Upper lobe of left lung (tissue), 6 donors: ENCODE measurements at regions not wholly inside any gene's neighbourhood (a gene's known extent, or its start where the extent isn't known, plus 50 kb on each side); places are given as distances from the start of the nearest gene placed in this dataset.

Source experiments
- ATAC-seq, 2 donors: fragments of 200-7000 bp; cut with Tn5 transposase; one replicate each; pipeline ENCODE4 v1.9.1; 2022; ENCODE audit warnings: mild to moderate bottlenecking in 2 of 2, moderate library complexity in 2 of 2; ENCODE audit not compliant: low FRiP score in 2 of 2
- DNase-seq, 2 donors: peaks; one replicate each; pipeline ENCODE4 v3.0.0-alpha.2; 2019 to 2020
- H3K27ac ChIP-seq, 4 donors: fragments of 200-600 bp; sonication (generic); one replicate each; pipeline ENCODE4 v1.5.1; 2016 to 2019
- H3K27me3 ChIP-seq, 4 donors: fragments of 200-600 bp; sonication (generic); one replicate each; pipeline ENCODE4 v1.5.1; 2017 to 2019
- H3K36me3 ChIP-seq, 4 donors: fragments of 200-600 bp; sonication (generic); one replicate each; pipeline ENCODE4 v1.5.1; 2016 to 2019
- H3K4me1 ChIP-seq, 4 donors: fragments of 200-600 bp; sonication (generic); one replicate each; pipeline ENCODE4 v1.5.1; 2018 to 2019
- H3K4me3 ChIP-seq, 4 donors: fragments of 200-600 bp; sonication (generic); one replicate each; pipeline ENCODE4 v1.5.1; 2017 to 2019; ENCODE audit warnings: mild to moderate bottlenecking in 2 of 4, moderate library complexity in 1 of 4
- H3K9me3 ChIP-seq, 4 donors: fragments of 200-600 bp; sonication (generic); one replicate each; pipeline ENCODE4 v1.5.1; 2018 to 2019
- EP300 ChIP-seq, 4 donors: sonication (generic); formaldehyde crosslinking; IDR thresholded peaks; one replicate each; pipeline ENCODE4 v1.5.1; 2017; ENCODE audit warnings: antibody characterized with exemption in 4 of 4, control low read depth in 2 of 4
- POLR2A ChIP-seq, 4 donors: fragments of 450-650 bp; IDR thresholded peaks; one replicate each; pipeline ENCODE4 v1.5.1; 2016 to 2017; ENCODE audit warnings: antibody characterized with exemption in 4 of 4, mild to moderate bottlenecking in 2 of 4
- POLR2AphosphoS5 ChIP-seq, 2 donors: sonication (generic); formaldehyde crosslinking; IDR thresholded peaks; one replicate each; pipeline ENCODE4 v1.5.1; 2017; ENCODE audit warnings: antibody characterized with exemption in 2 of 2
- WGBS, 2 donors: methylation state at CpG; one replicate each; pipeline ENCODE4 v1.1.5; 2017 to 2018; 5-methylcytosine and 5-hydroxymethylcytosine counted together
- TF ChIP-seq, protein P1 (sequence below), 6 experiments: fragments of 450-650 bp in 4 of 6; fragments of 200-600 bp in 2 of 6; sonication (generic) in 2 of 6; IDR thresholded peaks; one replicate each; pipeline ENCODE4 v1.5.1; 2016 to 2019; ENCODE audit warnings: antibody characterized with exemption in 6 of 6
- donor health status: DM: no; HTN: no; CAD: no; lungs with moderate emphysema.
- donor health status: DM: no; HTN: yes; CAD: no; lungs with severe emphysema.

GRCh38 chr9:24464319-24464951 lies 81.3 kb downstream of the IZUMO3 start:
- ATAC-seq (no peak), DNase-seq (no peak)
- no peak for TF ChIP-seq POLR2A (IDR thresholded peaks at IDR 0.05)
- no peak for TF ChIP-seq POLR2AphosphoS5 (IDR thresholded peaks at IDR 0.05)
- TF ChIP-seq EP300 (IDR thresholded peaks at IDR 0.05) = no peak
- TF ChIP-seq, protein P1, sequence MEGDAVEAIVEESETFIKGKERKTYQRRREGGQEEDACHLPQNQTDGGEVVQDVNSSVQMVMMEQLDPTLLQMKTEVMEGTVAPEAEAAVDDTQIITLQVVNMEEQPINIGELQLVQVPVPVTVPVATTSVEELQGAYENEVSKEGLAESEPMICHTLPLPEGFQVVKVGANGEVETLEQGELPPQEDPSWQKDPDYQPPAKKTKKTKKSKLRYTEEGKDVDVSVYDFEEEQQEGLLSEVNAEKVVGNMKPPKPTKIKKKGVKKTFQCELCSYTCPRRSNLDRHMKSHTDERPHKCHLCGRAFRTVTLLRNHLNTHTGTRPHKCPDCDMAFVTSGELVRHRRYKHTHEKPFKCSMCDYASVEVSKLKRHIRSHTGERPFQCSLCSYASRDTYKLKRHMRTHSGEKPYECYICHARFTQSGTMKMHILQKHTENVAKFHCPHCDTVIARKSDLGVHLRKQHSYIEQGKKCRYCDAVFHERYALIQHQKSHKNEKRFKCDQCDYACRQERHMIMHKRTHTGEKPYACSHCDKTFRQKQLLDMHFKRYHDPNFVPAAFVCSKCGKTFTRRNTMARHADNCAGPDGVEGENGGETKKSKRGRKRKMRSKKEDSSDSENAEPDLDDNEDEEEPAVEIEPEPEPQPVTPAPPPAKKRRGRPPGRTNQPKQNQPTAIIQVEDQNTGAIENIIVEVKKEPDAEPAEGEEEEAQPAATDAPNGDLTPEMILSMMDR (IDR thresholded peaks at IDR 0.05) = no peak
- Histone ChIP-seq H3K9me3 (no peaks in the 10 kb centered on the region), H3K4me3 (no peak overlapping the region), H3K27me3 (no peaks in the 10 kb centered on the region), H3K36me3 (no peaks in the 10 kb centered on the region), H3K27ac (no peak overlapping the region), H3K4me1 (no peaks in the 10 kb centered on the region)
- WGBS, 2 donors = 44 to 52% methylated on average over 2 of the region's 2 CpGs

- H3K4me1 ChIP-seq = no peaks in the 10 kb centered on the region
- DNase-seq (no peak), ATAC-seq (no peak)
- no peaks in the 10 kb centered on the region for H3K36me3 ChIP-seq
- H3K9me3 ChIP-seq = no peaks in the 10 kb centered on the region
- WGBS, 2 donors = 61 to 67% methylated on average over 4 of the region's 4 CpGs
- no peak overlapping the region for H3K4me3 ChIP-seq
- no peaks in the 10 kb centered on the region for H3K27me3 ChIP-seq
- H3K27ac ChIP-seq = no peak overlapping the region
- TF ChIP-seq EP300 (IDR thresholded peaks at IDR 0.05) (no peak), POLR2AphosphoS5 (IDR thresholded peaks at IDR 0.05) (no peak)
- TF ChIP-seq, protein P1 (IDR thresholded peaks at IDR 0.05) = no peak
These were observed 82.7 kb downstream of the IZUMO3 start for GRCh38 chr9:24462951-24463350.

- Histone ChIP-seq H3K4me3 (no peak overlapping the region), H3K36me3 (no peaks in the 10 kb centered on the region), H3K27me3 (no peaks in the 10 kb centered on the region), H3K27ac (no peak overlapping the region), H3K9me3 (no peaks in the 10 kb centered on the region), H3K4me1 (no peaks in the 10 kb centered on the region)
- DNase-seq (no peak), ATAC-seq (no peak)
- TF ChIP-seq, protein P1 (IDR thresholded peaks at IDR 0.05) = no peak
- TF ChIP-seq EP300 (IDR thresholded peaks at IDR 0.05) = no peak
- TF ChIP-seq POLR2AphosphoS5 (IDR thresholded peaks at IDR 0.05) = no peak
- TF ChIP-seq POLR2A (IDR thresholded peaks at IDR 0.05) = no peak
- 88 to 89% methylated on average over 5 of the region's 5 CpGs for WGBS, 2 donors
These were observed 84.9 kb downstream of the IZUMO3 start for GRCh38 chr9:24460781-24461180.

DNA sequence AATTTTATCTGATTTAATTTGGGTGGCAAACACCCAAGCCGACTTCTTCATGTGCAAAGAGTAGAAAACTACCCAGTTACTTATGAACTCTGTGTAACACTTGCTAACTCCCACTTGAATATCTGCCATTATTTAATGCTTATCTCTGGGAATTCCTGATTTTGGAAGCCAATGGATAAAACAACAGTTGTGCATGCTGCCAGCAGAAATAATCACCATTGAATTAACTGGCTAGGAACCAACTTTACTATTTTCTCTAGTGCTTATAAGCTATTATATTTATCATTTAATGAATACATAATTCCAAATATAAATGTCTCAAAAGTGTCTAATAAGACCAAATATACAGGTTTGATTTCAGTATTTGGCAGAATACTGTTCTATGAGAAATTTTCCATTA lies 85.7 kb downstream of the IZUMO3 start:
- no peak for DNase-seq
- H3K27ac ChIP-seq = no peak overlapping the region
- WGBS, 2 donors = 78 to 86% methylated on average over 1 of the region's 1 CpG

More for the DNA sequence above, 85.7 kb downstream of the IZUMO3 start:
- no peaks in the 10 kb centered on the region for H3K9me3 ChIP-seq
- no peaks in the 10 kb centered on the region for H3K27me3 ChIP-seq
- TF ChIP-seq EP300 (IDR thresholded peaks at IDR 0.05) (no peak), POLR2A (IDR thresholded peaks at IDR 0.05) (no peak), POLR2AphosphoS5 (IDR thresholded peaks at IDR 0.05) (no peak)
- TF ChIP-seq, protein P1 (IDR thresholded peaks at IDR 0.05) = no peak
- no peak overlapping the region for H3K4me3 ChIP-seq
- no peaks in the 10 kb centered on the region for H3K4me1 ChIP-seq
- no peaks in the 10 kb centered on the region for H3K36me3 ChIP-seq
- no peak for ATAC-seq
